KBM-7 (cell line): ENCODE measurements at regions not wholly inside any gene's neighbourhood (a gene's known extent, or its start where the extent isn't known, plus 50 kb on each side); places are given as distances from the start of the nearest gene placed in this dataset.

Experiments used
- DNase-seq: peaks from one replicate; pipeline ENCODE4 v3.0.0-alpha.2; 2015
- in situ Hi-C: fragments of 300-500 bp; cut with MboI; formaldehyde crosslinking; loops from 2 replicates; pipeline ENCODE4 v1.14.3; 2020; ENCODE audit warnings: low sequenced_read_pairs, low pct_unique_long_range_greater_than_20kb, mixed read lengths

DNA sequence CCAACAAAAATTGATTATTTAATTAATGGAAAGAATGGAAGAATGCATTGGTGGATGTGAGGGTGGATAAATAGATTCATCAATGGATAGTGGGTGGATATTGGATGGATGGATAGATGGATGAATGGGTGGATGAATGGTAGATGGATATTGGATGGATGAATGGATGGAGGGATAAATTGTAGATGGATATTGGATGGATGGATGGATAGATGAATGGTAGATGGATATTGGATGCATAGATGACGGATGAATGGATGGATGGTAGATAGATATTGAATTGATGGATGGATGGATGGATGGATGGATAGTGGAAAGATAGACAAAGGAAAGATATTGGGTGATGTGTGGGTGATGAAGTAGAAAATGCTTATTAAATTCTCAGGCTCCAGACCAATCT lies 123.6 kb upstream of the KAZN start:
- in situ Hi-C loops: no loop called here
- DNase-seq: no peak

DNA sequence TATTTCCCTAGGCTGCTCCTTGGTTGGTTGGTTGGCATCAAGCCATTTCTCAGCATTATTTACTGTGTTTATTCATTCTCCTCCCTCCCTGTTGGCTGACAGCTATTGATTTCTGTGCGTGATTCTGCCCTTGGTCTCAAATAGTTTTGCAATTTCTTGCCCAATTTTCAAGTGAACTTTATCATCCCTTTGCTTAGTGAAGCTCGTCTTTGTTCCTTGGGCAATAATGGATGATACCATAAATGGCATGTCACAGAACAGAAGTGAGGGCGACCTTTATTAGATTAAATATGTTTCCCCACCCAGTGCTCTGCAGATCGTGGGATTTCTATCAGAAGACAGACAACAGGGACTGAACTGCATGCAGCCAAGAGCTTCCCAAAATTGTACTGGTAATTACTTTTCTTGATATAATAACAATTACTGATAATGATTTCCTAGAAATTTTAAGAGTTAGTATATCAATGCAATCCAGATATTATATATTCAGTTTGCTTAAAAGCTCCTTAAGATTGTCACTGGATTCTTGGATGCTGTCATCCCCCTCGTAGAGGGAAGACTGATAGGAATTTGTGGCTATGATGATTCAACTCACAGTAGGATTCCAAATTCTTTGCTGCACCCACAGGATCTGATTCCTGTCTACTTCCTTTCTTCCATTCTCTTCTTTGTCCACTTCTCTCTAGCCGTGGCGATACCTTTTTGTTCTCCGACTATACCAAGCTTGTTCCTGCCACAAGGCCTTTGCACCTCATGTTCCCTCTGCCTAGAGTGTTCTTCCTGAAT lies 122.1 kb upstream of the KAZN start:
- in situ Hi-C loops: no loop called here
- no peak for DNase-seq

DNA sequence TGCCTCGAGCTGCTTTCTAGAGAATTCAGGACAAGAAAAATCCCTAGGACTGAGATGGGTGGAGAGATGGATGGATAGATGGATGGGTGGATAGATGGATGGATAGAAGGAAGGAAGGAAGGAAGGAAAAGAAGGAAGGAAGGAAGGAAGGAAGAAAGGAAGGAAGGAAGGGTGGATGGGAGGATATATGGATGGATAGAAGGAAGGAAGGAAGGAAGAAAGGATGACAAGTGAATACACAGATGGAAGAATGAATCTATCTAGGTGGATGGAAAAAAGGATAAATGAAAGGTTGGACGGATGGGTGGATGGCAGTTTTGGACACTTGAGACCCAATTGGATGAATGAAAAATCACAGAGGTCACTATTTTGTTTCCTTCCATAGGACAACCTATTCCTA lies 120.4 kb upstream of the KAZN start:
- DNase-seq: no peak
- in situ Hi-C loops: no loop called here

DNA sequence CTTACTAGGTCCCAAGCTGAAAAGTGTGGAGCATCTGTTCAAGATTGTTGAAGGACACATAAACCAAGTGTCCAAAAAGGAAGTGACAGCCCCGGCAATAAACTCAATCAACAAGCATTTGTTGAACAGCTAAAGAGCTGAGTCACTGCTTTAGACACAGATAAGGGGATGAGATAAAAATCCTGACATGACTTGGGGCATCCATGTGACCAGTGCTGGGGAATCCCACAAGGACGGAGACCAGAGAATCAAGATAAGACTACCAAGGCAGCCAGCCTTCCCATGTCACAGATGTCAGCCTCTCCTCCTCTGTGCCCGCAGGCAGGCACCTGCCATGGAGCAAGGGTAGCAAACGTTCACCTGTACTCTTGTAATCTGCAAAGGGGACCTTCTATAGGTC lies 118.6 kb upstream of the KAZN start:
- DNase-seq: no peak
- in situ Hi-C loops: no loop called here

DNA sequence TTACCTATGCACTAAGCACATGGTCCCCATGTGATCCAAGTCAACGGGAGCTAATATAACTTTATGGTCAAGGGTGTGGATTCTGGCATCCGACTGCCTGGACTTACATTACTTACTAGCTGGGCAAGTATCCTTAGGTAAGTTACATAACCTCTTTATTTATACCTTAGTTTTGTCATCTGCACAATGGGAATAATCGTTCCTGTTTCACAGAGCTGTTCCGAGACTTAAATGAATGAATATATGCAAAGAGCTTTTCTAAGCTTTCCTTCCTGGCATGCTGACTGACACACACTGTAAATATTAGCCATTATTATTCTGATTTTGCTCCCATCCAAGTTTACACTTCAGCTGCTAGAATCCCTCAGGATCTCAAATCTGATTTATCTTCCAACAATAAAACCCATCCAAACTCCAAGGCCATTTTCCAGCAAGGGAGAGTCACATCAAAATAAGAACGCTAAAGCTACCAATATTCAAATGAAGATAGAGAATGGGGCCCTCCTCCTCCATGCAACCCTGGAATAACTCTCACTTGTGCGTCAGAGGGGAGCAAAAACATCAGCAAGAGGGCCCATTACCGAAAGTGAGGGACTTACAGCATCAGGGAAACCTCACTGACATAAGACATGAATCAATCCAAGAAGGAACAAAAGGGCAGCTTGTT lies 115.6 kb upstream of the KAZN start:
- no peak for DNase-seq

DNA sequence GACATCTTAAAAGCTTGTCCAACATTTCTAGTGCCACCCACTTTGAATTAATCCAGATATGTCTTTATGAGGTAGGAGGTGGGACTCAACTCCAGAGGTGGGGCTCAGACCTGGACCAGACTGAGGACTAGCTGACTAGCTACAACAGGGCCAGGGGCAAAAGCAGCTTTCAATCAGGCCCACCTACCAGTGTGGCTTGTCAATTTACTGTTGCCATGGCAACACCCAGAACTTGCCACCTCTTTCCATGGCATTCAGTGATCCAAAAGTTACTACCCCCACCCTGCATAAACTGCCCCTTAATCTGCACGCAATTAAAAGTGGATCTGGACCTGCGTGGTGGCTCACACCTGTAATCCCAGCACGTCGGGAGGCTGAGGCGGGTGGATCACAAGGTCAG lies 113.2 kb upstream of the KAZN start:
- in situ Hi-C loops: no loop called here
- DNase-seq: no peak

More for the DNA sequence above, 115.6 kb upstream of the KAZN start:
- in situ Hi-C loops: no loop called here

DNA sequence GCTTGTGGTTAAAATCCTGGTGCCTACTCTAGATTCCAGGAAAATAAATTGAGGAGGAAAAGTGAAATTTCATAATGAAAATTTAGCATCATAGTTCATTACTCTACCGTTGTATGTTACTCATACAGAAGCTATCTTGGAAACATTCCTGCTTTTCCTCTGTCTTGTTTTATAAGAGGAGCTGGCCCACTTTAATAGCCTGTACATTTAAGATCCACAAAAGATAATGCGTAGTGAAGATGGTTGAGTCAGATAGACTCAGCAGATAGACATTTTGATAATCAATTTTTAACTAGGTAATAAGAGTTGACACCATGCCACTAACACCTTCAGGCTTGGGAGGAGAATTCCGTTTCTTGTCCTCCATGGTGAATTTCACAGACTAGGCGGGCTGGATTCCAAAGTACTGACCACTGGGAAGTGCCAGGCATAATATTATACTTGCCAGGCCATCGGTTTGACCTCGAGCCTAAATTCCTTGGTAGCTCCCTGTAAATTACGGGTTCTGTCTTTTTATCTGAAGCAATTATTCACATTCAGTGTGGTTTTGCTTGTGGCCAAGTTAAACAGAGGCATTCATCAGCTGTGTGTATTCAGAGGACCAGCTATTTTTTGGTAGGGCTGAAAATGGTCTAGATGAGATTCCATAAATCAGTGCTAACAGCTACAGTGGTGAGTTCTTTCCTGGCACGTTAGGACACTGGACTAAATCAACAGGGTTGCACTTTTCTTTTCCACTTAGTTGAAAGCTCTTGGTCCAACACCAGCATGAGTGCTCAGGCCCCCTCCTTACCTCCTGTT lies 111.9 kb upstream of the KAZN start:
- in situ Hi-C loops: no loop called here
- no peak for DNase-seq

DNA sequence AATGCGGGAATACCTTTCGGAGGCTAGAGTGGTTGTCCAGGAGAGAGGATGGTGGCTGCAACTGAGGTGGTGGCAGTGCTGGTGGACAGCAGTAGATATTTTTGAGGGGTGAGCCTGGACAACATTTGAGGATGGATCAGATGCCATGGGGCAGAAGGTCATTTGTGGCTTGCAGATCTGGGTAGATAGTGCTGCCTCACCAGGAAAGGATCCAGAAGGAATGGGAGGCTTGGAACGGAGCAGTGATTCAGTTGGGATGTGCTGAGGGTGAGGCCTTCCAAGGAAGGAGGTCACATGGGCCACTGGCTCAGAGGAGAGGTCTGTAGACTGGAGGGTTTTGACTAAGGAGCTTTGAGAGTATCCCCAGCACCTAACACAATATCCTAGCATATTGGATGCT lies 110.8 kb upstream of the KAZN start:
- in situ Hi-C loops: no loop called here
- no peak for DNase-seq

DNA sequence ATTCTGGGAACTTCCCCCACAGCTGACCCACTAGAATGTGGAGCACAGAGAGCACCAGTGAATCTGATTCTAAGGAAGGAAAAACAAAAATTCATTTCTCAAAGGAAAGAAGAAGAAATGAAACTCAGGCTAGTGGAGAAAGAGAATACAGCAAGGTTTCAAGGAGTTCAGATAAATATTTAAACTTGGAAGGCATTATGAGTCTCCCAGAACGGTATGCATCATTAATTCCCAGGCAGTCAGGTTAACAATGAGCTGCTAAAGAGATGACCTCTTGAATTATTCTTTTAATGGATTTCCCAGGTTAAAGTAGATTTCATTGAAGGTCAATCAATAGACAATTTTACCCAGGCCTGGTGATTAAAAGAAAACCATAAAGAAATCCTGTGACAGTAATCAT lies 103.6 kb upstream of the KAZN start:
- DNase-seq: no peak
- in situ Hi-C loops: no loop called here

DNA sequence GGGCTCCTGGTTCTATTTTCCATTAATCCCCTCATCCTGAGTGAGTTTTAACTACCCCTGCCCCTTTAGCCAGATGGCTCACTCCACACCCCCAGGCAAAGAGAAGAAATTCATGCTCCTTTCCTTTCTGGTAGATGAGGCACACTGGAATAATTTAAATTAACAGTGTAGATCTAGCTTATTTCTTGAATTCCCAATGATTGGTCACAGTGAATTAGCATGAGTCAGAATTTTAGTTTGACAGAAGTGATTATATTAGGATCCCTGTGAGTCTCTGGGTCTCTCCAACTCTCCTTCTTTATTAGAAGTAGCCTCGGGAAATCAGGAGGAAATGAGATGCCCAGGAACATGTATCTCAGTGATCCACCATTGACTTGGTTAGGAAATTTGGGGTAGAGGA lies 103.1 kb upstream of the KAZN start:
- in situ Hi-C loops: no loop called here
- DNase-seq: no peak

DNA sequence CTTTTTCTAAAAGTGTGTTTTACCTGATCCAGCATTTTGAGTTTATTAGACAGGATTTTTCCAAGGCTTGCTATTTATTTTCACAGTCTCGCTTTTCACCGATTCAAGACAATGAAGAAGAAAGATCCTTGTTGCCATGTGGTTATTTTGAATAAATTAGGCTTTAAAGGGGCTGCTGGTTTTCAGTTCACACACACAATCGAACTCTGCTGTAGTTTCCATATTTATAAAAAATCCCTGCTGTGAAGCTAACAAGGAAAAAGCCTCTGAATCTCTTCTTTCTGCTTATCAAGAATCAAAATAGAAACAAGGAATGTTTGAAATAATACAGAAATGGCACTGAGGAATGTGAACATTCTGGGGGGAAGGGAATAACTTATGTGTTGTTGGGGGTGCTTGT lies 102.5 kb upstream of the KAZN start:
- in situ Hi-C loops: no loop called here
- DNase-seq: no peak

DNA sequence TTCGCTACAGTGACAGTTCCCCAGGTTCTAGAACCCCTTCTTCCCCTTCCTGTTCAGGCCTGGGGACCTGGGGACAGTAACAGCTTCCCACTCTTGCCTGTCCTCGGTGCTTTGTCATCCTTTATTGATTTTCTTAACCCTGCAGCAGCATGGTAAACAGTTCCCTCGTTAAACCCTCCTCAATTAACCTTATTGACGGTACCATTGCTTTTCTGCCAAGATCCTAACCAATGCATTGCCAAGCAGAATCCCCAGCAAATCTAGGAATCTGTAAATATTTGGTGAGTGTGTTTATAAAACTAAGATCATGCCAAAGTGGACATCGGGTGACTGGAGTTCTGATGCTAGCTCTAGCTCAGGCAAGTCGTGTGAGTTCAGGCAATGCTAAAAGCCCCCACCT lies 99.6 kb upstream of the KAZN start:
- DNase-seq: no peak
- in situ Hi-C loops: no loop called here

DNA sequence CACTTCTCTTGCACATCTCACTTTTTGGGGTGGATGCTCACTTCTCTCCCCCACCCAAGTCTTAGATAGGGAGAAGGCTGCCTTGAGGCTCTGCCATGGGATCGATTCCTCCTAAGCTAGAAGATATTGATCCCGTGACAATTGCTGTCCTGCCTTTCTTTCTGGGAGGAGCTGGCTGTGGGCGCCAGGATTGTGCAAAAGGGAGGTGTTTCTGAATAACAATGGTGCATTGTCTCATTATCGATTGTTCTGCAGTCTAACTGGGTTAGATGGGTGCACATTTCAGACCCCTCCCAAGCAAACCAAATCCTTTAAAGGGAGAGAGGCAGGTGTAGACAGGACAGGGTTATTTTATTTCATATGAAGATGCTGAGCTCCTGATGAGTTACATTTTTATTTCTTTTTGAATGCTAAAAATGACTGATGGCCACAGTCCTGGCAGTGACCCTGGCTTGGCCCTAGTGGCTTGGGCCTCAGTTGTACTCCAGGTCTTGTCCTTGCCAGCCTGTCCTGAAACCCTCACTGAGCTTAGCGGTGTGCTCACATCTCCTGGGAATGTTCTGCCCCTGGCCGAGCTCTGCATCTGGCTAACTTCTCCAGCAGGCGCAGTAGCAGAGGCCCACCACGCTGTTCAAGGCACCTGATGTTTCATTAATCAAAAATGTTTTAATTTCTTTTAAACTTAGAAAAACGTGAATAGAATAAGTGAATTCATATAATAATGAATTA lies 99.0 kb upstream of the KAZN start:
- in situ Hi-C loops: no loop called here
- no peak for DNase-seq

DNA sequence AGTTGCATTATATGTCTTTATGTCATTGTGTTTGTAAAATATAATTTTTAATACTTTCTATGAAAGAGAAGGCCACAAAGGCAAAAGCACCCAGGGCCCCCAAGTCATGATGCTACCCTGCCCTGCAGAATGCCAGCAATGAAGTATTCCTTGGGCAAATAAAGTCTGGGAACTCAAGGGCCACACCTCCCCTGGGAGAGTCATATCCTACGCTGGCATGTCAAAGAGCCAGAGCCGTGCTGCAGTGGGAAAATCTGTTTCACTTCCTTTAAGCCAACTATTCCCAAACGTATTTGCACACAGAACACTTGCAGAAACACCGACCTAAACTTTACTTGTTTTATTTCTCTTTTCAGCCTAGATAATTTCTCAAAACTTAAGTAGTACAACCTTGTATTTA lies 98.4 kb upstream of the KAZN start:
- in situ Hi-C loops: no loop called here
- DNase-seq: no peak

DNA sequence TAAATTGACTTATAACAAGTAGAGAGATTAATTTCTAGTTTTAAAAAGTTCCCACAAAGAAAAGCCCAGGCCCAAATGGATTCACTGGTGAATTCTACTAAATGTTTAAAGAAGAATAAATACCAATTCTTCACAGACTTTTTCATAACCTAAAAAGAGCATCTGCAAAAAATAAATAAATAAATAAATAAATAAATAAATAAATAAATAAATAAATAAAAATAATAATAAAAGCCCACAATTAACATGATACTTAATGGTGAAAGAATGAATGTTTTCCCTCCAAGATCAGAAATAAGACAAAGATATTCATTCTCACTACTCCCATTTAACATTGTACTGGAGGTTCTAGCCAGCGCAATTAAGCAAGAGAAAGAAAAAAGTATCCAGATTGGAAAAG lies 97.6 kb upstream of the KAZN start:
- in situ Hi-C loops: no loop called here
- DNase-seq: no peak

DNA sequence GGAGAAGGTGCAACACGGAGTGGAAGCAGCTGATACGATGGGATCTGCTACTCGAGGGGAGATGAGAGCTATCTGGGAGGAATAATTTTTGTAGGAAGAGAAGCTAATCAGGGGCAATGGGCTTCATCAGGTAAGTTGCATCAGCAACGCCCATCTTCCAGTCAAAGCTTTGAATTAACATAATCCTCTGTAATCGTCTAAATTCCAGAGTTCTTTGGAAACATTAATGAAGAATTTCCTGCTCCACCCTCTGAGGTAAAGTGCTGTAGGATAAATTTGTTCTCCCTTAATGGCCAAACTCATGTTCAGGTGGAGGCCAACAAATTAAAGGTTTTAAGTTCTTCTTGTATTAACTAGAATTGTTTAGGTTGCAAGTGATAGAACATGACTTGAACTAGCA lies 94.0 kb upstream of the KAZN start:
- in situ Hi-C loops: no loop called here

DNA sequence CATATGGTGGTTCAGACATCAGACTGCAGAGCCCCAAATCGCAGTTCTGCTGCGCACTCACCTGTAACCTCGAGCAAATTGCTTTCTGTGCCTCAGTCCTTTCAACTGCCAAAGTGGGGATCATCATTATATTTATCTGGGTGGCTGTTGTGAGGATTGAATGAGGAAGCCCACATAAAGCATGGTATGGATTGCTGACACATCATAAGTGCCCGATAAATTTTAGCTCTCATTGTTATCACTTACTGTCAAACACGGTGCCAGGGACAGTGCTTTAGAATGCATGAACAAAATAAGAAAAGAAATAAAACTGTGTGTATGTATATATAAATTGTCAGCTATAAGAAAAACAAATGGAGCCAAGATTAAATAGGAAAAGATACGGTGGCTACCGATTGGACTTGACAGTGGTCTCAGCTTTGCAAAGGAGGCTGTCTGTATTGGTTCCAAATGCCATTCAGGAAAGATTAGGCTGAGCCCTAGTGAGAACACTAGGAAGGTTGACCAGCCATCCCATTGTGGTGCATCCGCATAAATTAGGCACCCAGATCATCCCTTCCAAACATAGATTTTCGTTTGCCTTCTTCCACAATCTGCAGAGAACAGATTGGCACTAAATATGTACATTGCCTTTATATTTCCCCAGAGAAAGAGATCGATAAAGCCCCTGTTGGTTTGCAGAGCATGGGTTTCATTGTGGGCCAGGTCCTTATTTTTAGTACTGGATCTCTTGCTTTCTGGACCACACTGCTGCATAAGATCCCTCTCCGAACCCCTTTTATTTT lies 91.8 kb upstream of the KAZN start:
- no peak for DNase-seq

More for the DNA sequence above, 94.0 kb upstream of the KAZN start:
- DNase-seq: no peak

DNA sequence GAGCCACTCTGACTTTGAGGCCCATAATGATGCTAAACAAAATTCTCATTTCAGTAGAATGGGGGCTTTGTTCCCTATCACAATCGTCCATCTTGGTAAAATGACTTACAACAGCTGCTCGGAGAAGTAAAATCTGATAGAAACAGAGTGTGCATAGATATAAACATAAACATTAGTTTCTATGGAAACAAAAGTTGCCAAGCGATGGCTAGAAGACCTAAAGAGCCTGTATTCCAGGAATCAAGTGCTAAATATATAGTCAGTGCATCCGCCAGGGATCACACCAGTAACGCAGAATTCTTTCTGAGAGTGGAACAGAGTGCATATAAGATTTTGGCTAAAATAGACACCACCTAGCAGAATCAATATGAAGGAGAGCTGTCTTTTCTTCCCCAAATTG lies 91.2 kb upstream of the KAZN start:
- in situ Hi-C loops: no loop called here
- DNase-seq: no peak

More for the DNA sequence above, 91.8 kb upstream of the KAZN start:
- in situ Hi-C loops: no loop called here

DNA sequence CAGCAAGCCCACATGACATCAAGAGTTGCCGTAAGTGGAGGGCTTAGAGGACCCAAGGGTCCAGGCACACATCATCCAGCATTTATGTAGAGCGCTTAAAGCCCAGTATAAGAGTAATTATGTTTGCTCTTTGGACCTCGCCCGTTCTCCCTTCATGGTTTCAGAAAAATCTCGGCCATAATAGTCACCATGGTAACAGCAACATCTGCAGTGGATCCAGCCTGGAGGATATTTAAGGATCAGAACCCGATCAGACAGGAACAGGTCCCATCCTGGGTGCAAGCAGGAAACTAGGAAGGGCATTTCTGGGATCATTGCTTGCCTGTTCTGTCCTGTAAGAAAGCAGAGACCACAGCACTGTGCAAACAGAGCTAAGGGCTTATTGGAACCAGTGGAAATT lies 89.9 kb upstream of the KAZN start:
- in situ Hi-C loops: no loop called here
- no peak for DNase-seq
